GM21526 (cell line): ENCODE measurements at regions not wholly inside any gene's neighbourhood (a gene's known extent, or its start where the extent isn't known, plus 50 kb on each side); places are given as distances from the start of the nearest gene placed in this dataset.
"Not testable (repeated sequence)": the region's sequence is repeated elsewhere in the genome, so short reads cannot be mapped to it uniquely, and the experiment has no call there.

Experiments used
- ATAC-seq: cut with Tn5 transposase; IDR thresholded peaks from one replicate; pipeline ENCODE4 v1.9.1; 2021; ENCODE audit warnings: moderate library complexity; ENCODE audit not compliant: unreplicated experiment, low FRiP score

- ATAC-seq: no peak
Measured at GRCh38 chr5:124626053-124626452, 120.4 kb downstream of the ZNF608 start.

- ATAC-seq: no peak
Measured at GRCh38 chr5:124623265-124623664, 123.2 kb downstream of the ZNF608 start.

DNA sequence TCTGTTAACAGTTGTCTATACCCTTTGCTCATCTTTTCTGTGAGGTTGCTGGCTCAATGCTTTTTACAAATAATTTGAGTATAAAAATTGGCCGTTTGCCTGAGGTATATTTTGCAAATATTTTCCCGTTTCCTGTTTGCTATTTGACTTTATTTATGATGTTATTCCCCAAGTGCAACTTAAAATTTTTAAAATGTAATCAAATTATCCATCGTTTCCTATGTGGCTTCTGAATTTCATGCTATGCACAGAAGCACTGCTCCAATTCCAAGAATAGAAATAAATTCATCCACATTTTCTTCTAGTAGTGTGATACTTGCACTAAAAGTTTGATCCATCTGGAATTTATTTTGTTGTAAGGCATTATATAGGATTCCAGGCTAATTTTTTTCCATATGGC, 123.6 kb downstream of the ZNF608 start:
- no peak for ATAC-seq

GRCh38 chr5:124621279-124621678, 125.2 kb downstream of the ZNF608 start:
- ATAC-seq: no peak

DNA sequence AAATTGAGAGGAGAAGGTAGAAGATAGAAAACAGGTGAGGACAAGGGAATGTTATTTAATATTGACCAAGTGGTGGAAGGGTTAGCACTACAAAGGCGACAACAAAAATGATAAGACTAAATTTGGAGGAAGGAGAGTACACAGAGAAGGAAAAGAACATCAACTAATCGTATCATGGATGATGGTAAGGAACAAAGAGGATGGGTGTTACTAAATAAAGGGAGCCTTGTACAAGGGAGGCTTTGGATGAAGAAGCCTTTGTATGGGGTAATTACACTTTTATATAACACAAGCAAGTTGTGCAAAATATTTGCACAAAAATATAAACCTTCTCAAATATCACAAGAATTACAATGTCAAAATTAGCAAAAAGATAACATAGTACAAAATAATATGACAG, 125.7 kb downstream of the ZNF608 start:
- no peak for ATAC-seq

- ATAC-seq: no peak
Measured at GRCh38 chr5:124619121-124619520, 127.3 kb downstream of the ZNF608 start.

DNA sequence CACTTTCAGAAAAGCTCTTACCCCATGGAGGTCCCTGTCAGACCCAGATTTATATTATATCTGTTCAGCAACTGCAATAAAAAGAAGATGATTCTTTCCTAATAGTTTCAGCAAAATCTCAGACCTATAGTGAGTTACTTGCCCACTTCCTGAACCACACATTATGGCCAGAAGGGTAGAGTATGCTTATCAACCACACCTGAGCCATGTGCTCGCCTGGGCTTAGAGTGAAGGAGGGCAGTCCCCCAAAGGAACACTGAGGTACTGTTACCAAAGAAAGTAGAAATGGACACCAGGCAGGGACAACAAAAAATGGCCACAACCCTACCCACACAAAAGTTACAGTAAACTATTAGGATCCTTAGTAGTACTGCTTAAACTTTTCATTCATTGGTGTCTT, 128.7 kb downstream of the ZNF608 start:
- no peak for ATAC-seq

DNA sequence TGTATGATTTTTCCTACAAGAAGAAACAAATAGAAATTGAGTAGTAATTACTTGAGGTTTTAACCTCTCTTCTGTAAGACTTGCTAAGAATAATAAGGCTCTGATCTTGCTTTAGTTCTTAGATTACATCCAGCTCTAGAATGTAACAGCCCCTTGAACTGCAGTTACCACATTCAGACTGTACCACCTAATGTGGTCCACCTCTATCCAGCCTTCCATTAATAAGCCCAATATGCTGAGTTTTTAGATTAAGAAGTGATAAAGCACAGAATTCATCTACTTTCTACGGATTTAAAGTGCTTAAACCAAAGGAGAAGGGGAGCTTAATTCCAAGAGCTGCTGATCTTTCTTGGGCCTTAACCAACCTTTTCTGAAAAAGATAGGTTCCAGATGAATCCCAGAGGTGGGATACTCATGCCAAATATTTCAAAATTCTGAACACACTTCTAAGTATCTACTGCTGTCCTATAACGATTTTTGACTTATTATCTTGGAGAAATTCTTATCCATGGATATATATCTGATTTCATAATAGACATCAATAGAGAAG, 131.5 kb downstream of the ZNF608 start:
- no peak for ATAC-seq

DNA sequence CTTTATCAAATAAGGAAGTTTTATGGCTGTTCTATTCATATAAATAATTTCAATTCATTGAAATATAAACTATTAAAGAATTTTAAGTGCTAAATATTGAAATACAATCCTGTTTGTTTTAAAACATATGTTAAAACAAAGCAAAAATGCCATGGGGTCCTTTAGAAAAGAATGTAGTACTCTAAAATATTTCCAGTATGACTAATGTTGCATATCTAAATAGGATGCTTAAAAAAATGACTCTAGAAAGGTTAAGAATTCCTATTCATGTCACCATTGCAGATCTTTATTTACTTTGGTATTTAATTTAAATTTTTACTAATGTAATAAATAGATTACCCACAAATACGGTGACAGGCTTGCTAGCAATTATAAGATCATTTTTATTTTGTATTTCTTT, 132.3 kb downstream of the ZNF608 start:
- no peak for ATAC-seq

DNA sequence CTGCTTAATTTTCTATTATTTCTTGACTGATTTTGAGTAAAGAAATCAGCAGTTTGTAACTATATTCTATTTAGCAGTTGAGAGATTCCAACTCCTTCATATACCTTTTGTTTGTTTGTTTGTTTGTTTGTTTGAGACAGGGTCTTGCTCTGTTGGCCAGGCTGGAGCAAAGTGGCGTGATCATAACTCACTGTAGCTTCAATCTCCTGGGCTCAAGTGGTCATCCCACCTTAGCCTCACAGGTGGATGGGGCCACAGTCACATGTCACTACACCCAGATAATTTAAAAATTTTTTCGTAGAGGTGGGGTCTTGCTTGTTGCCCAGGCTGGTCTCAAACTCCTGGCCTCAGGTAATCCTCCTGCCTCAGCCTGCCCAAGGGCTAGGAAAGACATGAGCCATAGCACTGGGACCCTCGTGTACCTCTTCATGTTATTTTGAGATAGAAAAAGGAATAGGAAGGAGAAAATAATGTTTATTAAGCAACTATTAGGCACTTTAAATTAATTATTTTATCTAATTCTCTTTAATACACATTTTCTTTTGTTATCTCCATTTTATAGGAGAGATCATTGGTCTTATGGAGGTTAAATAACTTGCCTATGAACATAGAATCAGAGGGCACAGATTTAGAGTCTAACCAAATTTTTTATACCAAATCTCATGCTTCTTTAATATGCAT, 133.0 kb downstream of the ZNF608 start:
- ATAC-seq: no peak

DNA sequence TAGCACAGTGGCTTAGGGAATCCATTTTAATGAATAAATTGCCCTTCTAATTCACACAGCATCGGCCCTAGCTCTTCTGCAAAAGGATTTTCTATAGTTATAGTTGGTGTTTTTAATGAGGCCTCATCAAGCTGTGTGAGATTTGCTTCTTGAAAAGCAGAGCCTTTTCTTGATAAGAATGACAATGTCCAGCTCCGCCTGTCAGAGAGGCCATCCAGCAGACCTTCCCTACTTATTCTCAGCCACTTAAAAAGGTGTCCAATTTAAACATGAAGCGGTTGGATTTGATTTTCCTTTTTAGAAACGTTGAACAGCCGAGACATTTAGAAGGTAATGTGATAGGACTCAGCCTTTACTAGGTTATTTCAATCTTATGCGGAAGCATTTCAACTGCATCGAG, 134.4 kb downstream of the ZNF608 start:
- ATAC-seq: no peak

GRCh38 chr5:124611262-124611661, 135.2 kb downstream of the ZNF608 start:
- not testable (repeated sequence) for ATAC-seq

- ATAC-seq: not testable (repeated sequence)
Measured at GRCh38 chr5:124609685-124610084, 136.8 kb downstream of the ZNF608 start.

DNA sequence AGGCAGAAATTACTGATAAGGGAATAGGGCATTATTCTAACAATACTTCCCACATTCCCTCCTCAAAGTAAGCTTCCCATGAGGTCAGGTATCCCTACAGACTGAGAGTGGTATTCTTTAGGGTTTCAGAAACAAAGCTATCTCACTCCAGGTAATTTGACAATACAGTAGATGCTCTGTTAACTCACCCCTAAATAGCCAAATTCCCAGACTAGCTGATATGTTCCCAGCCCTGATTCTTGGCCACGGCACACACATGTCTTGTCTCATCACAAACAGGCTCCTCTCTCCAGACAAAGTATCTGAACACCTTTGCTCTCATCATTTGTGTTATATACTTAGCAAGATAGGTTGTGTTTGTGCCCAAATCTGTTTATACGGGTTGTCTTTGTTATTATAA, 139.9 kb downstream of the ZNF608 start:
- no peak for ATAC-seq

GRCh38 chr5:124606093-124606492, 140.3 kb downstream of the ZNF608 start:
- ATAC-seq: no peak

GRCh38 chr5:124605541-124605940, 140.9 kb downstream of the ZNF608 start:
- ATAC-seq: no peak

DNA sequence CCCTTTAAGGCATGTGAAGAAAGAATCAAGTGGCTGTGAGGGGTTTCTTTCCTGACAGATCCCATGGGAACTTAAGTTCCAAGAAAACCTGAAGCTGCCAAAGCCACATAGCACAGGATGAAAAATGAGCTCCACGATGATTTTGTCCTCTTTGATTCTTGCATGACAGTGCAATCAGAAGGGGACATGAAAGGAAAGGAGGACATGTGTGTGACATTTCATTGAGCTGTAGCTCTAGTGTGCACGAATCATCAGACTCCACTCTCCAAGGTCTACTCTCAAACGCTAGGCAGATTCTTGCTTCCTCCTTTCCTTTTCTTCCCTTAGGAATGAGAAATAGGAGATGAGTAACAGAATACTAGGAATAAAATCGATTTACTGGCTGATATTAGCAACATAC, 142.0 kb downstream of the ZNF608 start:
- no peak for ATAC-seq

DNA sequence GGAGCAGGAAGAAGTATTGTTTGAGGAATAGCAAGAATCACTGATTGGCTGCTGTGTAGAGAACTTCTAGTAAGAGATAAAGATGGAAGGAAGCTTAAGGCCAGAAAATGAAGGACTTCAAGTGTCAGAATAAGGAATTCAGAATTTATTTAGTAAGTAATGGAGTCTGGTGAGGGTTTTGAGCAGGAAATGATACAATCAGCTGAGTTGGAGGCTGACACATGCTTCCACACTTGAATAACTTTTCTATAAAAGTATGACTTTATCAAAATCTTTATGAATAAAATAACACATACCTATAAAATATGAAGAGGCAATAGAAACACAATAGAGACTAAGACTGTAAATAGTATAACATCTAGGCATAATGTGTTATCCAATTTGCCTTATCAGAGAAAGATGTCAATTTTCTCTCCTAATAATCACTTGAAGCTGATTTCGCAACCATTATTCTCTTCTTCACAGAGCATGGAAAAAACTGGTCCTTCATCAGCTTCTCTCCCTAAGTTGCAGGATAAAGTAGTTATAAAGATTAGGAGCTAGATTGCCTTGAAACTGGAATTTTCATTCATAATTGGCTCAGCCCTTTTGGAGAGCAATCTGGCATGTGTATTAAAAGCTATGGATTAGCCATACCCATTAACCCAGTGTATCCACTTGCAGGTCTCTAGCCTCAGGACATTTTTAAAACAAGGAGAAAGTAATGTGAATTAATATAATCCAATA, 143.4 kb downstream of the ZNF608 start:
- ATAC-seq: no peak

- ATAC-seq: no peak
Measured at GRCh38 chr5:124599028-124599973, 147.1 kb downstream of the ZNF608 start.

DNA sequence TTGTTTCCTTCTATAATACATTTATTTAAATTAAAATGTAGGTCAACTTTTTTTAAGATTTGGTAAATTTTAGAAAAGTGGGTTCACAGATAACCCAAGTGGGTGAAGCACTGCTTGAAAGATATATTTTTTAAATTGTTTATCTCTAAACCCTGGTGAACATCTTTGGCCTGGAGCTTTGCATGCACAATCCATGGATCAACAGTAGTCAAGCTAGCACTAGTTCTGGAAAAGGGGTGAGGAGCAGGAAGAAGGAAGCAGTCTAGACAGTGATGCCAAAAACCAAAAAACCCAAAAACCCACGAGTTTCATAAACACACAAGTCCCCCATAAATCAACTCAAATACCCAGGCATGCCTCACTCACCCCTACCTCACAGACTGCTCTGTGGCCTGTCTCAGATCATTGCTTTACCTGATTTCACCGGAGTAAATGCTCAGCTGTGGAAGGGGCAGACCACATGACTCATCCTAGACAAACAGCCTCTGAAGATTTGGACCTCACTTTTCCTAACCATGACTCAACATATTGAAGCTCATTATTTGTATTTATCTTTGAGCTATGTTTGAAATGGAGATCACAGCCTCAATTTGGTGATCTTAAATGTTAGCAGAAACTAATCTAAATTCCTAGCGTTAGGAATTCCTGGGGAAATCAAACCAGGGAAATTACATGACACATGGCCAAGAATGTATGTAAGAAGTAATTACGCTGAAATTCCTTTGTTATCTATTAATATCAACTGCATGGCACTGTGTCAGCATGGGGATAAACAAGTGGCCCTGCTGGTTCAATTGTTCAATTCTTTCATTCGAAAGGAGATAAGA, 149.6 kb downstream of the ZNF608 start:
- no peak for ATAC-seq
